DMS153 treated with DMSO at 0.1 percent for 48 hours (cell line): ENCODE measurements at regions not wholly inside any gene's neighbourhood (a gene's known extent, or its start where the extent isn't known, plus 50 kb on each side); places are given as distances from the start of the nearest gene placed in this dataset.
"Not testable (repeated sequence)": the region's sequence is repeated elsewhere in the genome, so short reads cannot be mapped to it uniquely, and the experiment has no call there.

ENCODE experiments used
- DNase-seq: peaks from one replicate; lab custom pipeline; 2025; ENCODE audit not compliant: unreplicated experiment; lab: John Stamatoyannopoulos, UW

GRCh38 chr5:103389357-103389756 lies 130.8 kb downstream of the MACIR start:
- DNase-seq: no peak

GRCh38 chr5:103385722-103386121 lies 127.2 kb downstream of the MACIR start:
- DNase-seq: no peak

- not testable (repeated sequence) for DNase-seq
Measured at GRCh38 chr5:103377638-103378037, 119.1 kb downstream of the MACIR start.

- no peak for DNase-seq
Measured at GRCh38 chr5:103375863-103376591, 117.5 kb downstream of the MACIR start.

- no peak for DNase-seq
Measured at GRCh38 chr5:103375350-103375749, 116.8 kb downstream of the MACIR start.

- DNase-seq: no peak
Measured at GRCh38 chr5:103374473-103374963, 116.0 kb downstream of the MACIR start.

- DNase-seq: no peak
Measured at GRCh38 chr5:103373597-103374472, 115.3 kb downstream of the MACIR start.

GRCh38 chr5:103371046-103371607 lies 112.6 kb downstream of the MACIR start:
- DNase-seq: no peak

- no peak for DNase-seq
Measured at GRCh38 chr5:103369125-103370120, 110.9 kb downstream of the MACIR start.

GRCh38 chr5:103367702-103368101 lies 109.1 kb downstream of the MACIR start:
- DNase-seq: no peak

GRCh38 chr5:103366918-103367549 lies 108.5 kb downstream of the MACIR start:
- no peak for DNase-seq

GRCh38 chr5:103364074-103364473 lies 105.5 kb downstream of the MACIR start:
- DNase-seq: no peak

GRCh38 chr5:103362211-103362610 lies 103.6 kb downstream of the MACIR start:
- no peak for DNase-seq

GRCh38 chr5:103360475-103360874 lies 101.9 kb downstream of the MACIR start:
- DNase-seq: no peak

GRCh38 chr5:103358305-103358995 lies 99.9 kb downstream of the MACIR start:
- no peak for DNase-seq

- no peak for DNase-seq
Measured at GRCh38 chr5:103357636-103358035, 99.1 kb downstream of the MACIR start.

- DNase-seq: no peak
Measured at GRCh38 chr5:103356350-103357091, 98.0 kb downstream of the MACIR start.

- no peak for DNase-seq
Measured at GRCh38 chr5:103355579-103355978, 97.0 kb downstream of the MACIR start.

GRCh38 chr5:103354446-103354845 lies 95.9 kb downstream of the MACIR start:
- DNase-seq: no peak
